ENCODE measurements at regions not wholly inside any gene's neighbourhood (a gene's known extent, or its start where the extent isn't known, plus 50 kb on each side); places are given as distances from the start of the nearest gene placed in this dataset.

DNA sequence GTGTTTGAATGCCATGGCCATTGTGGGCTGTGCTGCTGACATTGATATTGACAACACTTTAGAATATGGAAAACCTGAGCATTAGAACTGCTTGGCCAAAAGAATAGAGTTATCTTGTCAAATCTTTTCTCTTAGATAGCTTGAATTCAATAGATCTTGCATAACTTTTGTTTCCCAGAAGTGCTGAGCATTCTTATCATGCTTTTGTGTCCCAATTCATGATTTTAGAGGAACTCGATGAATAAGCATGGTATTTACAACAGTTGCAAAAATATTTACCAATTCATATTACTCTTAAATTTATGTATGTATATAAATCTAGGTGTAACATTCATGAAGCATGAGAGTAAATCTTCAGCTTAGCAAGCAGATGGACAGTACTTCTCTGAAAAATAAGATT, 508.0 kb downstream of the BCL11A start:
- DNase-seq, result no peak

DNA sequence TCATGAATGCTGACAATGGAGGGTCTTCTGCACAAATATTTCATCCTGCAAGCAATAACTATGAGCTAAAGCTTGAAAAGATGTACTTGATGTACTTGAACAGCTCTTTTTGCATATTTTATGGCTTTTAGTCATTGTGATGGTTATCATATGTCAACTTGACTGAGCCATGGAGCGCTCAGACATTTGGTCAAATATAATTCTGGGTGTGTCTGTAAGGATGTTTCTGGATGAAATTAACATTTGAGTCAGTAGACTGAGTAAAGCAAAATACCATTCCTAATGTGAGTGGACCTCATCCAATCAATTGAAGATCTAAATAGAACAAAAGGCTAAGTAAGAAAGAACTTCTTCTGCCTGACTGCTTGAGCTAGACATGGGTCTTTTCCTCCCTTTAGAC, 509.0 kb downstream of the BCL11A start:
- DNase-seq, result no peak

DNA sequence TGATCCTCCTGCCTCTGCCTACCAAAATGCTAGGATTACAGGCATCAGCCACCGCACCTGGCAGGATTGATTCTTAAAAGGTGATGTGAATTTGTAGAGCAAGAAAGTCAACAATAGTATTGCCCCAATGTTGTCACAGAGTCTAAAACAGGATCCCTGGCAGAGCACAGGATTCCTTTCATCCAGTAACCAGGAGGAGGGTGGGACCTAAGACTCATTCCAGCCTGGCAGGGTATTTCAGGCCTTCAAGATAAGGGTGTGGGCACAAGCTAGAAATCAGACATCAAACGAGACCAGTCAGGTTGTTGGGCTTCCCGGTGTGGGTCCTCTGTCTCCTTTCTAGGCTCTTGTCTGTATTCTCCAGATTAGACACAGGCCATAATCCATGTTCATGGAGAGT, 511.4 kb downstream of the BCL11A start:
- DNase-seq, result no peak

DNA sequence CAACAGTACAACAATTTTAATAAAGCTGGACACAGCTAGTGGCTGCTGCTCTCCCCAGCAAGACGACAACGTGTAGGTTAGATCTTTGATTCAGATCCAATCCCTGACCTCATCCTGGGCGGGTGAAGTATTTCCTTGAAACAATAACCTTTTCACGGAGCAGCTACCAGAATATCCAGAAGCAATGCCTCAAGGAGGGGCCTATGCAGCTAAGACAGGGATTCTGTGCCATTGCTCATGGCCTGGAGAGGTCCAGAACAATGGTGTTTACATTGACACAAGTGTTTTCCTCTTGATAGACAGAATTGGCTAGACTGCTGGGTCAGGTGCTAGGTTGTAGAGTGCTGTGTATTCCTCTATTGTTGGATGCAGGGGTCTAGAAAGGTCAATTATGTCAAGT, 520.1 kb downstream of the BCL11A start:
- no peak for DNase-seq

DNA sequence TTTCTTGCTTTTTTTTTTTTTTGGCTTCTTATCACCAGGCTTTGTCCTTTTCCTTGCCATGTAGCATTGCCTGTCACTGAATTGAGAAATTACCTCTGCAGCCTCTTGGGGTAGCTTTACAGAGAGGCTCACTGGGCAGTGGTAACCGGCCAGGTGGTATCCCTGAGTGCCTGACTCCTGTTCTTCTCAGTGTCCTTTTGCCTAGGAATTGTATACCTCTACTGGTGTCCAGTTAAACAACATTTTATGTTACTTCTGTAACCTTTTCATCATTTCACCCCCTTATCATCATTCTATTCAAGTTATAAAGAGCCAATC, 523.9 kb downstream of the BCL11A start:
- DNase-seq, result no peak

DNA sequence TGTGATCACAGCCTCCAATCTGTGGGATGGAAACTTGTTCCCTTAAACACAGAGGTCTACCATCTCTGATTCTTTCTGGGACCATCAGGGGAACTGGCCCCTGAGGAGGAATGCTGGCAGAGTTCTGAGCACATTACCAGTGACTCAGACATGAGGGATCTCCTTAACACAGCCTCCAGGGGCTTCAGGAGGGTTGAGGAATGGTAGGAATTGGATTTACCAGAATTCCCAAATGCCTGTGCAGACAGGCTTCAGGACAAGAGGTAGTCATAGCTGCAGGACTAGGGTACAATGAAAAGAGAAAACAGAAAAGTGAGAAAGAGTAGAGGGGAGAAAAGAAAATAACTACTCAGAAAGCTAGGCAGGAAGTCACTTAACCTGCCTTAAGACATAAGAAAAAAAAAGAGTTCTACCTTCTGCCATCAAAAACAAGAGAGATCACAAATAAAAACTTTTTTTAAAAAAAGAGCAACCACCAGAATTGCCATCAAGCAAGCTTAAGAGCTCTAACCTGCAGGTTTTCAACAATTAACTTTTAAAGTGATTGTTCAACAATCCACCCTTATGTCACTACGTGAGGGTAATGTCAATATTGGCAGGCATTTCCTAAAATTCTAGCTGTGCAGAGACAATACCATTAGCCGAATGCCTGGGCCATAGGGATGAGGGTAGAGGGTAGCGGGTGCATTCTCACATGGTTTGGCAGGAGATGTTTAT, 524.4 kb downstream of the BCL11A start:
- no peak for DNase-seq

DNA sequence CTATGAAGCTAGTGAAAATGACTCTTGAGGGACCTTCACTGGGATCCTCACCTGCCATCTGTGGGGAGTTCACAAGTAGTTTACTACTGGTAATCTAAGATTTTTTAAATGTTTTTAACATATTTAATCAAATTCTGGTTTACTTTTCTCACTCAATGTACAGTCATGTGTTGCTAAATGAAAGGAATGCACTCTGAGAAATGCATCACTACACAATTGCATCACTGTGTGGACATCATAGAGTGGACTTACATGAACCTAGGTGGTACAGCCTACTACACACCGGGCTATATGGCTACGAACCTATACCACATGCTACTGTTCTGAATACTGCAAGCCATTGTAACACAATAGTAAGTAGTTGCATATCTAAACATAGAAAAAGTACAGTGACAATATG, 528.0 kb downstream of the BCL11A start:
- no peak for DNase-seq

DNA sequence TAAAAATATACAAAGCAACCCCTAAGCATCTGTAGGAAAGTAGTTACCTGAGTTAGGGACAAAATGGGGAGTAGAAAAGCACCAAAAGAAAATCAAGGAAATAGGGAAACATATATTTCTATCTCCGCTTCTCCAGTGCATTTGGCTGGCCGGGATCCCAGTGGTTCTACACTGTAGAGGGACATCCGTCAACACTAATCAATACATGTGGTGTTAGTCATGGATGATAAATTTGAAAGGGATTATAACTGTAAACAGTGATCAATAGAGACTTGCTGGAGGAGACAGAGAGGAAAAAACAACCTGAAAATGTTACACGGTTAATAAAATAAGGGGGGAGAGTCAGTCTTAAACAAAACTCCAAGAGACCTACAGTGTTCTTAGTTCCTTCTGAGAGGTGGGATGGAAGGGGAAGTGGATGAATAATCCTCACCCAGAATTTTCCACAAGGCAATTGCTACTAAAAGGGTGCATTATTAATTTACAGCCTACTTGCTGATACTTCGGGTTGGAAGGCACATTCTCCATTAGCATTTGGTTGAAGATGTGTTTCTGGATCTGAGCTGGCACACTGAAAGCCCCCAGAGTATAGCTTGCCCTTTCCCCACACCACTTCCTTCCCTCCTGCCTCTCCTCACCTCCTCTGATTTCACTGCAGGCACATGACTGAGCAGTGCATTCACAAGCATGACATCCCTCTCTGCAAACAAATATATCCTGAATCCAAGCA, 530.0 kb downstream of the BCL11A start:
- no peak for DNase-seq

DNA sequence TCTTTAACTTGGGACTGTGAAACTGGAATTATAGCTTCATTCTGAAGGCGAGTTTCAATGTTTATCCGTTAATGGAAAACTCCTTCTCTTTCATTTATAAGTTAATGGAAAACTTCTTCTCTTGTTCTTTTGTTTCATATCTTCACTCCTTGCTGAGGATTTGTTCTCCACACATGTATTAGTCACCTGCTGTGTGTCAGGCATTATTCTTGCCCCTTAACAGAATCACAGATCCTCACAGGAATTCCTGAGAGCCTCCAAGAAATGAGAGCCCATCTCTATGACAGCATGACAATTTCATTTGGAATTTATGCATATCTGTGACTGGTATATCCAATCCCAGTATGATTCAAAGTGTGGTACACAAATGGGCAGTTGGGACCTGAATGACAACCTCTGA, 545.8 kb downstream of the BCL11A start:
- DNase-seq, result no peak

DNA sequence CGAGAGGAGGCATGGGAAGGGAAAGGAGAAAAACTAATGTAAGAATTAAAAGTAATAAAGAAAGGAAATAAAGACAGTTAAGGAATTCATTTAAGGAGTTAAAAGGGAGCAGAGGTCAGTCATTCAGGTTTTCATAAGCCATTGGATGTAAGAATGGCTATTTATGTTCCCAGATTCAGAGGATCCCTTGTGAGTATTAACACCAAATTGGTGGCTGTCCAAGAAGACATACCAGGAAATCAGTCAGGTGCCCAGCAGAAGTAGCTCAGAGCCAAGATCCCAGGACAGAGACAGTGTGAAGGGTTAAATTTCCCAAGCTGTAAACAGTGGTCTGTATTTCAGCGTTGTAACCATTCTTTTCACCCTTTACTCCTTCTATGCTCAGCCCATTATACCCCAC, 550.4 kb downstream of the BCL11A start:
- no peak for DNase-seq

DNA sequence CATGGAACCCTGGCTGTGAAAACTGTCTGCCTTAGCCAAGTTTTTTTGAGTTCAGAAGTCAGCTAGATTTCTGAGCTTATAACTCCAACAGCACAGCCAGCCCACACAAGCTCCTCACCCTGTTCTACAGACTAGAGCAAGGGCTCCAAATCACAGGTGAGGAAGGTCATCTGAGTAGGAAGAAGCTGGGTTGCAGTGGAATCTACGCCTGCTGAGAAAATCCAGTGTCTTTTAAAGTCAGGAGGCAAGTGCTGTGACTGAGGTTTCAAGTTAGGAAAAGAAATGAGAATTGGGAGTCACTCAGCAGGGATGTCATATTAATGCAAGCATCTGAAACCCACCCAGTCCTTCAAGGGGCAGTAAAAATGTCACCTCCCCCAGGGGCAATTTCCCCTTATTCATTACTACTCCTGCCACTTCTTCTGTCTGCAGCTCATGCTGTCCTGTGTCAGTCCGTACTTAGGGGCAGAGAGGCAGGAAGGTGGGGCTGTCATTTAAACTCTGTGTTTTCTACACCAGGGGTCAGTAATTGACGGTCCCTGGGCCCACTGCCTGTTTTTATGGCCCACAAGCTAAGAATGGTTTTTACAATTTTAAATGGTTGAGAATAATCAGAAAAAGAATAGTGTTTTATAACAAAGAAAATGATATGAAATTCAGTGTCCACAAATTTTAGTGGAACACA, 551.1 kb downstream of the BCL11A start:
- no peak for DNase-seq

DNA sequence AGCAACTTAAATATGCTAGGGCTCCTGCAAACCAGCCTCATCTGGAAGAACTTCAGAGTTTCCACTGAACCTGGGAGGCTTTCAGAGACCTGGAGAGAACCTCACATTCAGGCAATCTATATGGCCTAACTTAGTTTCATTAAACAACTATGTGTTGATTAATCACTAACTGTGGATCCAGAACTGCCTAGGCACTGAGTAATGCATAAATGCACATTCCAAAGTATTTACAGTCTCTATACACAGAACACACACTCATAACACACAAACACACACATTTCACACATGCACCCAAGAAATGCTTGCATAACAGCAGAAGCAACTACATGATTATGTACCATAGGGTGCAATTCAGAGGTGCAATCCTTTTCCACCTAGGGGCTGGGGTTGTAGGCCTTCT, 552.8 kb downstream of the BCL11A start:
- DNase-seq, result no peak

DNA sequence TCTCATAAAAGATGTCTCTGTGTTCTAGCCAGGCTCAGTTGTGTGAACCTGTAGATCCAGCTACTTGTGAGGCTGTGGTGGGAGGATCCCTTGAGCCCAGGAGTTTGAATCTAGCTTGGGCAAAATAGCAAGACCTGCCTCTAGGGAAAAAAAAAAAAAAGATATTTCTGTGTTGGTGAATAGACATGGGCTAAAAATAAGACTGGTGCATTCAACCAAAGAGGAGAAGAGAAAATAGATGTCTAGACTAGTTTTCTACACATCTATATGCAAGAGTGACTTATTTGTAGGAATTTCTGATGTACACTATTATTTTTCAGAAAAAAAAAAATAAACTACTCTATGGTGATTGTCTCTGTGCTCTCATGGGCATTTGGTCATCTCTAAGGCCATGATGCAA, 555.1 kb downstream of the BCL11A start:
- DNase-seq, result no peak

DNA sequence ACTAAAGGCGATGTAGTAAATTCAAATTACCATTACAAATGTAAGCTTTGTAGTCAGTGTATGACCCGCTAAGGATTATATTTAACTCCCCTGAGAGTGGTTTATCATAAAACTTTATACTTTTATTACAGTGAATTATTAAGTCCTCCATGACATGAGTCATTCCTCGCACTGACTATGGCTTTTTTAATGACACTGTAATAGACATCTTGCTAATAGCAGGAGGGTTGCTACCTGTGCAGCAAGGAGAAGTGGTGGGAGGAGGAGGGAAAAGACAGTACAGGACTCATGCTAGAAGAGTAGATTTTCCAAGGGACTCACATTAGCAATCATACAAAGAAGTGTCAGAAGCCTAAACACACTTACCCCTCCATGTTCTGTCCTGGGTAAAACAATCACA, 556.1 kb downstream of the BCL11A start:
- DNase-seq, result no peak

DNA sequence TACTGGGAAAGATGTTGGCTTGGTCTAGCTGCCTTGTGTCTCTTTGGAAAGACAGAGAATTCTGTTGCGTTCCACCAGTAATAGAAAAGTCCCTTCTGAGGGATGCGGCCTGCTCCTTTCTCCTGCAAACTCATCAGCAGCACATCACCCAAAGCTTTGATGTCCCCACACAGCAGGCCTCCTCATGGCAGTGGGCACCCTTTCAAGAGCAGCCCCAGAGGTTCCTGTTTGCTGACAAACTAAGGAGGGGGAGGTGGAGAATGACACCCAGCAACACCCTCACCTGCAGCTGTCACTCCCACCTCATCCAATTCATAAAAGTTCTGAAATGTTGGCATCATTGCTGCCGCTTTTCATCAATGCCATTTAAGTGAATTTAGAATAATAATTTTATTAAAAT, 556.6 kb downstream of the BCL11A start:
- DNase-seq, result no peak

DNA sequence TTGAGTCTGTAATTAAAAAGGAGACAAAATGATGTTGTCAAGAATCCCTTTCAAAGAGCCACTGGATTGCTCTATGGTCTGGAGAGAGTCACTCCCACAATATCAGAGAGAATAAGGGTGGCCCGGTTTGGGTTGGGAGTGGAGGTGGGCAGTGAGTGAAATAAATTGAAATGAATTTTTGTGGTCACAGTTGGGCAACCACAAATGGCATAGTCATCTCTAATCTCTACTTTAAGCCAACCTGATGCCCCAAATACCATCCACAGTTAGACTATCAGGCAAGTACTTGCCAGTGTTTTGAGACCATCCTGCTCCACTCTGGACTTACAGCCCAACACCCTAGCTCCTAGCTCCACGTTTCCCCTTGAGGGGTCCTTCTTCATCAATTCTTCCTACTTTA, 559.7 kb downstream of the BCL11A start:
- no peak for DNase-seq

DNA sequence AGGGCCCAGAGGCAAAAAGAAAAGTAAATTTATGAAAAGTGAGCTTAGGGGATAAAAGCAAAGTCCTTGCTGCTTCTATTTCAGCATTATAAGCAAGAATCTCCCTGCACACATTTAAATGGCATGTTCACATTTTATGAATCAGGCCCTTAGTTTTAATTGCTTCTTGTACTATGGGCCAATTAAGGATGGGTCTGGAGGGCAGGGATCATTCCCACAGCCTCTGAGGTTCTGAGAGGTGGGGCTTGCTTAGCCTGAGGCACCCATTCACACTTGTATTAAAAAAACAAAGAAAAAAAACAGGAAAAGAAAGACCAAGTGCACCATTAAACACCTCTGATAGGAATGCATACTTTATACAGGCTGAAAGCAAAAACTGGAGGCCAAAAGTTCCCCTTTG, 565.1 kb downstream of the BCL11A start:
- no peak for DNase-seq

DNA sequence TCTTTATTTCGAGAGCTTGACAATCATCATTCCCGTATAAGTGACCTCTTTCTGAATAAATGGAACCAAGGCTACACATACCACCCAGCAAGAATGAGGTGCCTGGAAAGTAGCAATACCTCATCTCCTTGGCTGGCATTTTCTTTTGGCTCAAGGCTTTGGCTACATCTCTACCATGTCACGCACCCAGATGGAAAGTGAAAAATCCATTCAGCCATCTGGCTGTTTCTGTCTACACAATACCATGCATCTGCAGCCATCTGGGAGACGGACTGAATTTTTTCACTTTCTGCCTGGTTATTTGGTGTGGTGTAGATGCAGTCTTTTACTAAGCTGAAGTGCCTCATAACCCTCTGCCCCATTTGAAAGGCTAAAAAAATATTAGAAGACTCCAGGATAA, 566.9 kb downstream of the BCL11A start:
- no peak for DNase-seq

DNA sequence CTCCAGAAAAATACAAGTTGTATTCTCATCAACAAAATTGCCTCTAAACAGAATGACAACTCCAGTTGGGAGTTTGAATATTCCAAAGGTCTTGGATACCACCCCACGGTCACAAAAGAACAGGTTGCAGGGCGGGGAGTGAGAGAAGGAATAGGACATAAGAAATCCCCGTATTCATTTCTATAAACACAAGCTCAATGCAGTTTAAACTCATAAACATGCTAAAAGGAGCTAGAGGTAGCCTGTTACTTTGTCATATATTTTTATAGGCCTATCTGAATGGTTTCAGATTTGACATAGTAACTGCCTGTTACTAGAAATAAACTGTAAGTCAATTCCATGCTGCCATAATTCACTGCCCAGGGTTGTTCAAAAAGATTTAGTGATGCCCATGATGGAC, 567.5 kb downstream of the BCL11A start:
- no peak for DNase-seq

DNA sequence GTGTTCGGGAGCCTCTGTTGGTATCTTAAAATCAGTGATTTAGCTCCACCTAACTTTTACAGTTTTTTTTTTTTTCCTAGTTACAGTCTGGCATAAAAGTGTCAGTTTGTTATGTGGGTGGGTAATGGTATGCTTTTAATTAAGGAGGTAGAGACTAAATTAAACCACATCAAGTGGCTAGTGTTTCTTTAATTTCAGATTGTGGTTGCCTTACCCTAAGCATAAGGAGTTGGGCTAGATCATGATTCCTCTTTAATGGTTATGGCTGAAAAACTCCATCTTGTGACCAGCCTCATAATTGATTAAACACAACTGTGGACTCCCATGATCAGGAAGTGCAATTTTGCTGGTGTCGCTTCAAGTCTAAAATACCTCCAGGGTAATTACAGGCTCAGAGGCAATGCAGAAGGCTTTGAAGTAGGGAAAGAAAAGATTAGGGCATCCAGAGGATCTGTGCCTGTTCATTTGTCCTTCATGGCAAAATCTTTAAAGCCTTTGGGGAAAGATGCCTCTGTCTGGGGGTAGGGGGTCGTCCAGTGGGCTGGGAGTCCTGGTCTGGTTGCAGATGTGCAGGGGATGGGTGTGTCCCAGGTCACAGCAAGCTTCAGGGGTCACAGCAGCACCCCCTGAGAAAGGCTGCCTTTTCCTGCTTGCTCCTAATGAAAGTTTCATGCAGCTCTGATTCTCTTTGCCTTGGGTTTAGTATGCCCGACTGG, 579.2 kb downstream of the BCL11A start:
- no peak for DNase-seq

DNA sequence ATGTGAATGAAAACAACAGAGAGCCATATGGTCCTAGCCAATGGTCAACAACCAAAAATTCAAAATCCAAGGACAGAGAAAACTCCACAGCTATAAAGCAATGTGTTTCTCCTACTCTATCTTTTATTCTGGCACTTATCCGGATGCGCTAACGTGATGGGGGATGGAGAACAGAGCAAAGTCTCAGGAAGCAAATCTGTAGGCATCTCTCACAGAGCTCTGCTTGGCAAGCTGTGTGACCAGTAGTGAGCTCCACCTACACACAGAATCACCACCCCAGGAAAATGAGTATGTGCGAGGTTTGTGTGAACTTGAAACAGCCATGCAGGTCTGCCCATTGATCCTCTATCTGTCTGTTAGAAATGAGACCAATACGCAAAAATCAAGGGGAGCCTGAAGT, 584.3 kb downstream of the BCL11A start:
- DNase-seq, result no peak

DNA sequence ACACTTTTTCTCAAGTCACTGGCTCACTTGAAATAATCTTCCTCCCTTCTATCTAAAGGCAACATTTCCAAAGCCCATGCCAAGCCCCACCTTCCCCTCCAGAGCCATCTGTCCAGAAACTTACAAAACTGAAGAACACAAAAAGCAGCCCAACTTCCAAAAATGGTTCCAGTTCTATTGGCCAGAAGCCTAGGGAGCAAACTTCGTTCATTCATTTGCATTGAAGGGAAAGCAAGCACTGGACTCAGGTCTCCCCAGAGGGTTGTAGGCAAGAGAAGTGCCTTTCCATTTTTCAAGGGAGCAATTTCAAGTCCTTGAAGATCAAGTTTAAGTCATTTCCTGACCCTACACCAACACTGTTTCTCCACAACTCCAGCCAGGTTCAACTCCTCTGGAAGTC, 585.0 kb downstream of the BCL11A start:
- no peak for DNase-seq

DNA sequence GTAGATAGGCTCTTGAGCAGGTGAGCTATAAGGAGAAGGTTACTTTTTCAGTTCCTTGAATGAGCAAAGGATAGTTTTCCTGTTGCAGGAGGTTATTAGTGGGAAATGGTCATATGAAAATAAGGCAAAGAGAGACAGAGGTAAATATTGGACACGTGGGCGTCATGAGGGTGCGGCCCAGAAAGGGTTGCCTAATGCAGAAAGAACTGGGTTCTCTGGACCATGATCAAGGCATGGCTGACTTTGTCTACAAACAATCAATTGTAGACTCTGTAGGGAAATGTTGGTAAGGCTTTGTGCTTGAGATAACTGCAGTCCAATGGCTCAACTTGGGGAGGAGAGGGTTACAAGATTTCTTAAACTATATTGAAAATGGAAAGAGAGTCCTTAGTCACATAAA, 585.8 kb downstream of the BCL11A start:
- DNase-seq, result no peak

DNA sequence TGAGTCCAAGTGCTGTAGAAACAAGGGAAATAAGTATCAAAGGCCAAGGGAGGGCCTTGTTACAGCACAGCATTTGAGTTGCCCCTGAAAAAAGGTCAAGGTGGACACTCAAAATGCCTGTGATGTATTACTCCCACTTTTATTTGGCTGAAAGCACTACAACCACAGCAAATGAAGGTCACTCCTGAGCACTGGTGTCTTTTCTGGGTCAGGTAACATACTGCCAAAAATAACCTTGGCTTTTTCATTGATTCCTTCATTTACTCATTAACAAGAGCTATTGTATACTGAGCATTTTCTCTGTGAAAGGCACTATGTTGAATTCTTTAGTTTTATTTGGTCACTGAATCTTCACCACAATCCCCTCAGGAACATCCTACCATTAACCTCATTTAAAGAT, 590.3 kb downstream of the BCL11A start:
- DNase-seq, result no peak
